SK-N-SH (cell line): ENCODE measurements at regions not wholly inside any gene's neighbourhood (a gene's known extent, or its start where the extent isn't known, plus 50 kb on each side); places are given as distances from the start of the nearest gene placed in this dataset.

Experiments used
- CTCF ChIA-PET: fragments of 300-600, 350-600 bp; formaldehyde crosslinking; extraction: SDS; loops from one replicate; lab custom pipeline; 2021; lab: Yijun Ruan, JAX
- POLR2A ChIA-PET: fragments of 350-600 bp; sonication (Branson Sonifier 250); formaldehyde crosslinking; extraction: SDS; loops from one replicate; lab custom pipeline; 2020; ENCODE audit warnings: antibody characterized with exemption, inconsistent platforms; lab: Yijun Ruan, JAX
- DNase-seq: peaks from one replicate; pipeline ENCODE4 v3.0.0; 2012
- H2AFZ ChIP-seq: fragments of 200-600 bp; sonication (generic); 2 replicates; pipeline ENCODE4 v1.8.1; 2016; ENCODE audit warnings: antibody characterized with exemption, mild to moderate bottlenecking, low read depth
- H3F3A ChIP-seq: fragments of 200-600 bp; sonication (generic); replicated peaks from 2 replicates; pipeline ENCODE3; 2016; ENCODE audit warnings: antibody characterized with exemption, mild to moderate bottlenecking; ENCODE audit not compliant: insufficient read depth
- H3K27ac ChIP-seq, 2 experiments: fragments of 200-500 bp in 1 of 2; fragments of 200-600 bp in 1 of 2; sonication (Bioruptor generic) in 1 of 2; sonication (generic), shearing (Covaris generic) in 1 of 2; 2 replicates each; pipeline versions ENCODE4 v1.5.1 to v1.6.1; 2014 to 2016; ENCODE audit warnings: low read depth in 2 of 2, inconsistent platforms in 1 of 2, low read length in 1 of 2, mild to moderate bottlenecking in 1 of 2, mixed read lengths in 1 of 2
- H3K27me3 ChIP-seq: fragments of 200-600 bp; sonication (generic), shearing (Covaris generic); 2 replicates; pipeline ENCODE4 v1.6.1; 2016; ENCODE audit warnings: mixed run types; ENCODE audit not compliant: insufficient read depth
- H3K36me3 ChIP-seq, 2 experiments: fragments of 200-500 bp in 1 of 2; fragments of 200-600 bp in 1 of 2; sonication (Bioruptor generic) in 1 of 2; sonication (generic) in 1 of 2; replicated peaks in 1 of 2; 2 replicates each; pipeline versions ENCODE3 to v1.5.1; 2014 to 2016; ENCODE audit warnings: low read length in 1 of 2, mild to moderate bottlenecking in 1 of 2; ENCODE audit not compliant: insufficient read depth in 2 of 2, control insufficient read depth in 1 of 2
- H3K4me1 ChIP-seq, 2 experiments: fragments of 200-500 bp in 1 of 2; fragments of 200-600 bp in 1 of 2; sonication (Bioruptor generic) in 1 of 2; sonication (generic), shearing (Covaris generic) in 1 of 2; 2 replicates each; pipeline versions ENCODE4 v1.5.1 to v1.6.1; 2014 to 2016; ENCODE audit warnings: low read depth in 1 of 2, low read length in 1 of 2, mixed run types in 1 of 2; ENCODE audit not compliant: insufficient read depth in 2 of 2, control insufficient read depth in 1 of 2
- H3K4me2 ChIP-seq: fragments of 200-600 bp; sonication (generic), shearing (Covaris generic); 2 replicates; pipeline ENCODE4 v1.6.1; 2017; ENCODE audit warnings: mixed run types
- H3K4me3 ChIP-seq, 2 experiments: fragments of 200-500 bp in 1 of 2; fragments of 200-600 bp in 1 of 2; sonication (Bioruptor generic) in 1 of 2; sonication (generic), shearing (Covaris generic) in 1 of 2; 2 replicates each; pipeline versions ENCODE4 v1.5.1 to v1.8.1; 2014 to 2016; ENCODE audit warnings: low read depth in 2 of 2, inconsistent platforms in 1 of 2, low read length in 1 of 2, mild to moderate bottlenecking in 1 of 2, mixed read lengths in 1 of 2, moderate library complexity in 1 of 2
- H3K79me2 ChIP-seq: fragments of 200-600 bp; sonication (generic); 2 replicates; pipeline ENCODE4 v1.8.1; 2017; ENCODE audit warnings: mild to moderate bottlenecking; ENCODE audit not compliant: insufficient read depth
- H3K9ac ChIP-seq: fragments of 200-600 bp; sonication (generic); 2 replicates; pipeline ENCODE4 v1.6.1; 2017; ENCODE audit warnings: mixed run types
- H3K9me2 ChIP-seq: fragments of 200-600 bp; sonication (generic); 2 replicates; pipeline ENCODE4 v1.6.1; 2017; ENCODE audit warnings: mixed run types
- H3K9me3 ChIP-seq: fragments of 200-600 bp; sonication (generic); 2 replicates; pipeline ENCODE4 v1.6.1; 2017; ENCODE audit warnings: mixed run types, mild to moderate bottlenecking, moderate library complexity
- H4K20me1 ChIP-seq: fragments of 200-600 bp; sonication (generic); 2 replicates; pipeline ENCODE4 v1.6.1; 2017; ENCODE audit warnings: mild to moderate bottlenecking, mixed run types; ENCODE audit not compliant: insufficient read depth
- CTCF ChIP-seq: fragments of 200-600 bp; sonication (generic); IDR thresholded peaks from 2 replicates; pipeline ENCODE4 v1.6.1; 2017; ENCODE audit warnings: antibody characterized with exemption, mild to moderate bottlenecking, moderate library complexity
- EP300 ChIP-seq, 2 experiments: IDR thresholded peaks; 2 replicates each; pipeline versions ENCODE4 v1.4.0 to v1.6.1; 2012; ENCODE audit warnings: borderline replicate concordance in 1 of 2, low read depth in 1 of 2, low read length in 1 of 2
- FOSL2 ChIP-seq: IDR thresholded peaks from 2 replicates; pipeline ENCODE4 v1.4.0; 2012; ENCODE audit warnings: low read depth, mild to moderate bottlenecking, moderate library complexity, borderline replicate concordance
- FOXJ3 ChIP-seq: sonication (generic); formaldehyde crosslinking; IDR thresholded peaks from 2 replicates; pipeline ENCODE4 v1.5.1; 2020; ENCODE audit warnings: mild to moderate bottlenecking, missing genetic modification reagents
- GATA2 ChIP-seq: sonication (generic); formaldehyde crosslinking; IDR thresholded peaks from 2 replicates; pipeline ENCODE4 v1.5.0; 2020; ENCODE audit warnings: mild to moderate bottlenecking, missing genetic modification reagents
- IRF3 ChIP-seq: fragments of 150-350 bp; IDR thresholded peaks from 2 replicates; pipeline ENCODE4 v1.6.1; 2016; ENCODE audit warnings: mild to moderate bottlenecking, low read depth, low read length
- MEF2A ChIP-seq: IDR thresholded peaks from 2 replicates; pipeline ENCODE4 v1.4.0; 2012; ENCODE audit warnings: low read depth, borderline replicate concordance
- NFIC ChIP-seq: IDR thresholded peaks from 2 replicates; pipeline ENCODE4 v1.4.0; 2012; ENCODE audit warnings: borderline replicate concordance
- NRF1 ChIP-seq: IDR thresholded peaks from 2 replicates; pipeline ENCODE4 v1.6.1; 2012; ENCODE audit warnings: low read depth, mild to moderate bottlenecking, low read length
- PBX3 ChIP-seq: IDR thresholded peaks from 2 replicates; pipeline ENCODE4; 2012
- POLR2AphosphoS5 ChIP-seq: IDR thresholded peaks from 2 replicates; pipeline ENCODE4 v1.6.1; 2012; ENCODE audit warnings: low read depth, low read length
- RFX5 ChIP-seq: IDR thresholded peaks from 2 replicates; pipeline ENCODE4 v1.6.1; 2012; ENCODE audit warnings: mild to moderate bottlenecking, improper control_type of control experiment, low read length
- SIN3A ChIP-seq: IDR thresholded peaks from 2 replicates; pipeline ENCODE4 v1.6.1; 2012; ENCODE audit warnings: low read depth, mild to moderate bottlenecking, low read length, moderate library complexity, borderline replicate concordance
- TAF1 ChIP-seq: IDR thresholded peaks from 2 replicates; pipeline ENCODE4 v1.6.1; 2012; ENCODE audit warnings: low read depth, mild to moderate bottlenecking, low read length, moderate library complexity, borderline replicate concordance
- TCF12 ChIP-seq: IDR thresholded peaks from 2 replicates; pipeline ENCODE4 v1.4.0; 2012
- YY1 ChIP-seq: IDR thresholded peaks from 2 replicates; pipeline ENCODE4 v1.4.0; 2012; ENCODE audit warnings: low read depth, mild to moderate bottlenecking
- WGBS: methylation state at CpG from one replicate; pipeline ENCODE4 v1.1.6; 2017; ENCODE audit warnings: low lambda C conversion rate; 5-methylcytosine and 5-hydroxymethylcytosine counted together

GRCh38 chr4:169859366-169860216 lies 101.8 kb upstream of the HPF1 start:
- H3K4me2 ChIP-seq, result no peak overlapping the region
- DNase-seq, result no peak
- no peaks in the 10 kb centered on the region for H3F3A ChIP-seq
- CTCF ChIA-PET, result interaction anchor here (0.6 kb wide), 1 partner anchor 180 kb away, joined by 3 read pairs; no protein-coding TSS in a partner anchor
- H4K20me1 ChIP-seq, result no peaks in the 10 kb centered on the region
- no peaks in the 10 kb centered on the region for H3K36me3 ChIP-seq
- no peaks in the 10 kb centered on the region for H3K9me2 ChIP-seq
- no peak overlapping the region for H3K27ac ChIP-seq
- TF ChIP-seq TAF1, result no peak
- TF ChIP-seq TCF12, result no peak
- no peak for TF ChIP-seq EP300 (IDR thresholded peaks at IDR 0.05; ENCODE audit: borderline replicate concordance in 1 of 2, low read depth in 1 of 2, low read length in 1 of 2)
- no peak for TF ChIP-seq SIN3A
- no peak for TF ChIP-seq CTCF
- TF ChIP-seq POLR2AphosphoS5, result no peak
- no peak for TF ChIP-seq MEF2A
- no peak for TF ChIP-seq FOXJ3 (CRISPR knock-in tag)
- TF ChIP-seq YY1, result no peak
- no peak for TF ChIP-seq NFIC
- no peak for TF ChIP-seq IRF3
- TF ChIP-seq FOSL2, result no peak
- no peak for TF ChIP-seq NRF1
- no peak for TF ChIP-seq GATA2 (CRISPR knock-in tag)
- no peak for TF ChIP-seq RFX5
- TF ChIP-seq PBX3, result no peak
- no peak overlapping the region for H3K4me3 ChIP-seq
- H3K79me2 ChIP-seq, result no peaks in the 10 kb centered on the region
- no peak overlapping the region for H3K9ac ChIP-seq
- no peak overlapping the region for H2AFZ ChIP-seq
- WGBS, result 65% methylated on average over 14 of the region's 14 CpGs
- H3K27me3 ChIP-seq, result no peaks in the 10 kb centered on the region
- no peaks in the 10 kb centered on the region for H3K4me1 ChIP-seq
- POLR2A ChIA-PET, result no interaction called here
- no peaks in the 10 kb centered on the region for H3K9me3 ChIP-seq
